ENCODE measurements at regions not wholly inside any gene's neighbourhood (a gene's known extent, or its start where the extent isn't known, plus 50 kb on each side); places are given as distances from the start of the nearest gene placed in this dataset.
"Not testable (repeated sequence)": the region's sequence is repeated elsewhere in the genome, so short reads cannot be mapped to it uniquely, and the experiment has no call there.

GRCh38 chr12:131250028-131250950 is 296.6 kb downstream of the ADGRD1 start:
- DNase-seq (ENCODE audit: low read depth in 2 of 2): no peak

- no peak for DNase-seq (ENCODE audit: low read depth in 2 of 2)
Observed at GRCh38 chr12:131250951-131251315, 297.2 kb downstream of the ADGRD1 start.

- DNase-seq (ENCODE audit: low read depth in 2 of 2): no peak
Observed at GRCh38 chr12:131251336-131252101, 297.8 kb downstream of the ADGRD1 start.

GRCh38 chr12:131253376-131254026 is 299.8 kb downstream of the ADGRD1 start:
- no peak for DNase-seq (ENCODE audit: low read depth in 2 of 2)

GRCh38 chr12:131254374-131254773 is 300.7 kb downstream of the ADGRD1 start:
- DNase-seq (ENCODE audit: low read depth in 2 of 2): no peak

GRCh38 chr12:131258398-131258797 is 304.7 kb downstream of the ADGRD1 start:
- no peak for DNase-seq (ENCODE audit: low read depth in 2 of 2)

- no peak for DNase-seq (ENCODE audit: low read depth in 2 of 2)
Observed at GRCh38 chr12:131260251-131260905, 306.7 kb downstream of the ADGRD1 start.

DNA sequence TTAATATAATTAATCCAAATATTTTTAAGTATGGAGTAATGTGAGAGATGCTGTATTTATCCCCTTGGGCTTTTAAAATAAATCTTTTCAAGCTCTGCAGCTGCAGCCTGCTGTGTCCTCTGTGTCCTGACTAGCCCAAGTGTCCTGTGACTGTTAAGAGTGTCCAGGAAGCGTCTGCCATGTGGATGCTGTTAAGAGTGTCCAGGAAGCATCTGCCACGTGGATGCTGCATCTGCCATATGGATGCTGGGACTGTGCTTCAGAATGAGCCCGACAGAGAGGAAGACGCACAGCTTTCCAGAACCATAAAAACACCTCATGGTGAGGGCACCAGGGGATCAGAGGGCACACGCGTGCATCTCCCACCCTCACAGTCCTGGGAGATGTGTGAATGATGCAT is 307.2 kb downstream of the ADGRD1 start:
- DNase-seq (ENCODE audit: low read depth in 2 of 2): no peak

GRCh38 chr12:131261906-131262305 is 308.2 kb downstream of the ADGRD1 start:
- DNase-seq (ENCODE audit: low read depth in 2 of 2): no peak

DNA sequence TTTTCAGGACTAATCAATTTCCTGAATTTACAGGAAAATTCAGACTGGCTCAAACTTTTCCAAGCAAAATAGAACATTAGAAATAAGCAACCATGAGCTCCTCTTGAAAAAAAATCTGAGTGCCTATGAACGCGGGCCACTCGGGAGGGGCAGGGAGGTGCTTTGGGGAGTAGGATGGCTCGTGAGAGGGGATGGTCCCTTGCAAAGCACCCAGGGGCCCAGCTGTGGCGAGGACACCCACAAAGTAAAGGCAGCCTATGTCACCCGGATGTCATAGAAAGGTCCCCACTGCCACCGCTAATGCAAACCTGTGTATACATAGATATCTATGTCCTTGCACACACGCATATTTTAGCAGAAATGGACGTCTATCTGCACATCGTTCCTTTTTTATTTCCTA is 309.9 kb downstream of the ADGRD1 start:
- no peak for DNase-seq (ENCODE audit: low read depth in 2 of 2)

- no peak for DNase-seq (ENCODE audit: low read depth in 2 of 2)
Observed at GRCh38 chr12:131264635-131265034, 310.9 kb downstream of the ADGRD1 start.

DNA sequence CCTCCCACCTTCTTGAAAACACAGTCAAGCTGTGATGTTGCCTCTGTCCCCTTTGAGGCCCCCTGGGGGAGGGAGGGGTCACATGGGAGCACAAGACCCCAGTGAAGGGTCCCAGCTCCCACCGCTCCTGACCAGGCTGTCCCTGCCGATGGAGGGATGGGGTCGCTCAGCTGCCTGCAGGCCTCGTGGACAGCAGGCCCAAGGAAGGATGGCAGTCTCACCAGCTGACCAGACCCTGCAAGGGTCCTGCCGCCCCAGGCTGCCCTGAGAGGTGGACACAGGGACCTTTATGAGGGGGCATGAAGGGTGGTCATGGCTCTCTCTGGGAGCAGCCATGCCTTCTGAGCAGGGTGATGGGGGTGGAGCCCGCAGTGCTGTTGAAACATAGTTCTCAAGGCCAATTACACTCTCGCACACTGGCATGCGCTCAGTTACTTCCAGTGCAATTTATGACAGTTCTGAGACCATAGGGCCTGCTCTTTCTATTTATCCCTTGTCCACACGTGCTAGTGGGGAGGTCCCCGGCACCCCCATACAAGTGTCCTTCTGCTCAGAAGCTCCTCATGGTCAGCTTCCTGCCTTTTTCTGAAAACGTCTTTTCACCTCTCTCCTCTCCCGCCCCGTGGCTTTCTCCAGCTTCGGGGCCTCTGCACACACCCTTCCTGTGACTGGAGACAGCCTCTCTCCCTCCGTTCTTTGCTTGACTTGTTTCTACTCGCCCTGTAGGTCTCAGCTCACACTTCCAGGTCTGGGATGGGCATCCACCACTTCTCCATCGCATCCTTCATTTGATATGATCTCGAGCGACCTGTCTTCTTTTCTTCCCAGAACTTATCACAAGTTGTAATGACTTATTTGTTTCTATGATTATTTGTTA is 313.1 kb downstream of the ADGRD1 start:
- no peak for DNase-seq (ENCODE audit: low read depth in 2 of 2)

- DNase-seq (ENCODE audit: low read depth in 2 of 2): no peak
Observed at GRCh38 chr12:131267576-131267975, 313.9 kb downstream of the ADGRD1 start.

GRCh38 chr12:131268123-131268522 is 314.4 kb downstream of the ADGRD1 start:
- DNase-seq (ENCODE audit: low read depth in 2 of 2): not testable (repeated sequence)

DNA sequence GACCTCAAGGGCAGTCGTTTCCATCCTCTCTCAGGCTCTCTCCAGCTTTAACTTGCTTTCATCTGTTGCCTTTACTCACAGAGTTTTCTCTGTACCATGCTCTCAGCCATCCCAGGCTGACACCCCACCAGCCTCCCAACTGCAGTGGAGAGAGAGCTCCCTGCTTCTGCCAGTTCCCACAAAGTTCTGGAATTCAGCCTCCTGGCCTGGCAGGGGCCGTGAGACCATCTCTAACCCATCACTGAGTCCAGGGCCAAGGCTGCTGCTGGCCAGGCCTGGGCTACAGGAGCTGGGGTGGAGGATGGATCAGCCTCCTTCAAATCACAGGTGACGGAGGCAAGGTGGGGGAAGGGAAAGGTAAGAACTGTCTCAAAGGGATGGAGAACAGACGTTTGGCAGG is 314.9 kb downstream of the ADGRD1 start:
- DNase-seq (ENCODE audit: low read depth in 2 of 2): not testable (repeated sequence)

DNA sequence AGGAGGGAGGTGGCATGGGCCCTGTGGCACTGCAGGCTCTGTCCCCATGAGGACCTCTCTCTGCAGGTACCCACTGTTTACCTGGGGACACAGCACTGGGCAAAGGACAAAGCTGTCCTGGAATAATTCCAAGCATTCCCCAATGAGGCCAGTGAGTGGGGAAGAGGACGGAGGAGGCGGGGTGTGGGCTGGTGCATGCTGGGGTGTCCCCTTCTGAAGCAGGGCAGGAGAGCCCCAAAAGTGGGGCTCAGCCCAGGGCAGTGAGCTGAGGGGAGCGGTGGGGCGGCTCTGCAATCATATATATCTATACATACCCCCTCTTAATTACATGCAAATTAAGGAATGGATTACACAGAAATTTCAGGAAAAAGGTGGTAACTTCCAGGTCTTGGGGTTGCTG is 315.8 kb downstream of the ADGRD1 start:
- no peak for DNase-seq (ENCODE audit: low read depth in 2 of 2)

GRCh38 chr12:131269977-131270376 is 316.3 kb downstream of the ADGRD1 start:
- not testable (repeated sequence) for DNase-seq (ENCODE audit: low read depth in 2 of 2)

- DNase-seq (ENCODE audit: low read depth in 2 of 2): no peak
Observed at GRCh38 chr12:131271724-131272123, 318.0 kb downstream of the ADGRD1 start.

- DNase-seq (ENCODE audit: low read depth in 2 of 2): not testable (repeated sequence)
Observed at GRCh38 chr12:131272283-131272814, 318.6 kb downstream of the ADGRD1 start.

DNA sequence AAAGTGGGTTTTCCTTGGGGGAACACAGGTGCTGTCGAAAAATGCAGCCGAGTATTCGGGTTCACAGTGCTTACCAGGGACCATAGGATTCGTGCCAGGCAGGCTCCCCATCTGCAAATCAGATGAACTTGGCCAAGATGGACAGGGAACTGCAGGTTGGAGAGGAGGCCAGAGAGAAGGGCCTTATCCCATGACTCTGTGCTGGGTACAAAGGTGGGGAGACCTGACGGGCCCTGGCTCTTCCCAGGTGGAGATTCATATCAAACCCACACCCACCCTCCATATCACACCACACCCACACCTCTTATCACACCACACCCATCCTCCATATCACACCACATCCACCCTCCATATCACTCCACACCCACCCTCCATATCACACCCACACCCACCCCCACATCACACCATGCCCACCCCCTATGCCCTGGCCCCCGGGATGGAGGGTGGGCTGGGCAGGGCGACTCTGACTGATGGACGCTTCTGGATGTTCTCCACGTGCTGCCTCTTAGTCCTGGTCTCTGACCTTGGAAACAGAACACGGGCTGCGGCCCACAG is 319.7 kb downstream of the ADGRD1 start:
- DNase-seq (ENCODE audit: low read depth in 2 of 2): no peak
